Mononuclear cell (primary cell): ENCODE measurements at regions not wholly inside any gene's neighbourhood (a gene's known extent, or its start where the extent isn't known, plus 50 kb on each side); places are given as distances from the start of the nearest gene placed in this dataset.
"Not testable (repeated sequence)": the region's sequence is repeated elsewhere in the genome, so short reads cannot be mapped to it uniquely, and the experiment has no call there.

ENCODE experiments used
- H3K27me3 ChIP-seq: 2 replicates; pipeline ENCODE4 v1.6.0; 2011; ENCODE audit warnings: low read length, control low read depth; ENCODE audit not compliant: insufficient read depth
- H3K4me1 ChIP-seq: 2 replicates; pipeline ENCODE4 v1.5.1; 2011; ENCODE audit warnings: mild to moderate bottlenecking, low read length, control low read depth; ENCODE audit not compliant: insufficient read depth
- H3K4me3 ChIP-seq: 2 replicates; pipeline ENCODE4 v1.5.1; 2011; ENCODE audit warnings: mild to moderate bottlenecking, low read length, moderate library complexity
- H3K9me3 ChIP-seq: 2 replicates; pipeline ENCODE4 v1.5.1; 2011; ENCODE audit warnings: low read depth, mild to moderate bottlenecking, control low read depth, low read length

DNA sequence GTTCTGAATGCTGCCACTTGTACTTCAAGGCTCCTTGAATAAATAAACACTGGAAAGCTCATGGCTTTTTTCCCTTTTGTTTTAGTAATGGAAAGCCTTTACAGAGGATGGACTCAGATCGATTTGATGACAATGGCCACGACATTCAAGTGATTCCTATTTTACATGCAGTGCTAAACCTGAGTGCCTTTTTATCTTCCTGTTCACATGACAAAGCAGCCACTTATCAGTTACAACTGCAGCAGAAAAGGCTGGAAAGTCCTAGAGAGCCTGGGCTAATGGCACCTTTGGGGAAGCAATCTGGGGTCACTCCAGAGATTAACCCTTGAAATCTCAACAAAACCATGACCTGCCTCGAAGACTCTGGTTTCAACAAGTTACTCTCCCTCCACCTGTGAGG lies 249.0 kb upstream of the AUTS2 start:
- no peak overlapping the region for H3K4me3 ChIP-seq
- H3K4me1 ChIP-seq: no peaks in the 10 kb centered on the region
- no peaks in the 10 kb centered on the region for H3K9me3 ChIP-seq
- no peaks in the 10 kb centered on the region for H3K27me3 ChIP-seq

GRCh38 chr7:69358163-69358821 lies 240.0 kb upstream of the AUTS2 start:
- H3K4me1 ChIP-seq: no peaks in the 10 kb centered on the region
- H3K4me3 ChIP-seq: no peak overlapping the region
- H3K27me3 ChIP-seq: no peaks in the 10 kb centered on the region
- H3K9me3 ChIP-seq: no peaks in the 10 kb centered on the region

GRCh38 chr7:69359003-69359700 lies 239.1 kb upstream of the AUTS2 start:
- Histone ChIP-seq H3K4me1 (no peaks in the 10 kb centered on the region), H3K9me3 (no peaks in the 10 kb centered on the region), H3K27me3 (no peaks in the 10 kb centered on the region), H3K4me3 (no peak overlapping the region)

- Histone ChIP-seq H3K4me3 (no peak overlapping the region), H3K4me1 (no peaks in the 10 kb centered on the region), H3K9me3 (no peaks in the 10 kb centered on the region), H3K27me3 (no peaks in the 10 kb centered on the region)
These were observed 237.4 kb upstream of the AUTS2 start for GRCh38 chr7:69360913-69361312.

GRCh38 chr7:69363136-69363535 lies 235.1 kb upstream of the AUTS2 start:
- Histone ChIP-seq H3K9me3 (no peaks in the 10 kb centered on the region), H3K27me3 (no peaks in the 10 kb centered on the region), H3K4me1 (no peaks in the 10 kb centered on the region), H3K4me3 (no peak overlapping the region)

- Histone ChIP-seq H3K4me3 (no peak overlapping the region), H3K9me3 (no peaks in the 10 kb centered on the region), H3K27me3 (no peaks in the 10 kb centered on the region), H3K4me1 (no peaks in the 10 kb centered on the region)
These were observed 233.2 kb upstream of the AUTS2 start for GRCh38 chr7:69364813-69365643.

GRCh38 chr7:69365651-69366192 lies 232.6 kb upstream of the AUTS2 start:
- Histone ChIP-seq H3K9me3 (no peaks in the 10 kb centered on the region), H3K4me3 (no peak overlapping the region), H3K27me3 (no peaks in the 10 kb centered on the region), H3K4me1 (no peaks in the 10 kb centered on the region)

- no peaks in the 10 kb centered on the region for H3K4me1 ChIP-seq
- H3K4me3 ChIP-seq: no peak overlapping the region
- no peaks in the 10 kb centered on the region for H3K27me3 ChIP-seq
- H3K9me3 ChIP-seq: no peaks in the 10 kb centered on the region
These were observed 230.5 kb upstream of the AUTS2 start for GRCh38 chr7:69367780-69368179.

GRCh38 chr7:69373171-69374043 lies 224.9 kb upstream of the AUTS2 start:
- Histone ChIP-seq H3K27me3 (no peaks in the 10 kb centered on the region), H3K4me1 (peaks cover 5% of the 10 kb centered on the region), H3K4me3 (no peak overlapping the region), H3K9me3 (no peaks in the 10 kb centered on the region)

GRCh38 chr7:69374044-69374425 lies 224.2 kb upstream of the AUTS2 start:
- Histone ChIP-seq H3K9me3 (no peaks in the 10 kb centered on the region), H3K27me3 (no peaks in the 10 kb centered on the region), H3K4me3 (no peak overlapping the region), H3K4me1 (peaks cover 5% of the 10 kb centered on the region)

DNA sequence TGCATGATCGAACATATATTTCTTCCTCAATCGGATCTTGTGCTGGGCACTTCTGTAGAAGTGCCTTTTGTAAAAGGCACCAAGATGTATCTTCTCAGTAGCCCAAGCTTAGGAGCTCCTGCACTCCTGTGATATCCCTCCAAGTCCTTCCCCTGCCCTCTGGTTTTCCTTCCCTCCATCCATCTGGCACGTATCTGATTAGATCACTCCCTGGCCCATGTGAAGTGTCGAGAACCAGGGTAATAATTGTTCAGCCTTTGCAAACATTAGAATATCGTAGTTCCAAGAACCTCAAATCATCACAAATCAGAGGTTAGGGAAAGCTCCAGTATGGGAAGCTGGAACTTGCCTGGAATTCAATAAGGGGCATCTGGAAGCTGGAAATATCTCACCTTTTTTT lies 221.1 kb upstream of the AUTS2 start:
- Histone ChIP-seq H3K9me3 (no peaks in the 10 kb centered on the region), H3K4me1 (peaks cover 5% of the 10 kb centered on the region), H3K27me3 (no peaks in the 10 kb centered on the region), H3K4me3 (no peak overlapping the region)

DNA sequence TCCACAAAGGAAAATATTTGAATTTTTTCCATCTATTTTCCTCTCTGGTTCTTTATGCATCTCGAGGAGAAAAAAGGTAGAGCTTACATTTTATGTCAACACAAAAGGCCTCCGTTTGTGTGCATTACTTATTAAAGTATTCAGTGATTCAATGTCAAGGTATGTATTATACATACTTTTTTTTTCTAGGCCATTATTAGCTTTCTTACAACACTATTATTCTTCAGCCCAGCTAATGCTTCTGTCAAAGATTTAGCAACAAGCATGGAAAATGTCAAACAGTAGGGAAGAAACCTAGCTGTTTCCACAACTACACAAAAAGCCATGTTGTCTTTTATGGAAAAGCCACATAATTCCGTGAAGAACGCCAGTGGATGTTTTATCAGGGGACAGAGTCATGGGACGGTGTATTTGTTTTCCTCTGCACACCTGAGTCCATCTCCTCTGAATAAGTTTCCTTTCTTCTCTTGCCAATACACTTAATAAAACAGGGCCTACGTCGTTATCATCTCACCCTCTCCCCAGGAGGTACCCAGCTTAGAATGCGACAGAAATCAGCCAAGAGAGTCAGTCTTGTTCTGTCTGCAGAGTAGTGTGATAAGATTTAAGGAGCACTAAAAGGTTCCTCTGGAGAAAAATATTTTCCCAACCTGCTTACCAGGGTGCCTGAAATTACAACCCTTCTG lies 209.7 kb upstream of the AUTS2 start:
- Histone ChIP-seq H3K4me1 (no peaks in the 10 kb centered on the region), H3K4me3 (no peak overlapping the region), H3K27me3 (no peaks in the 10 kb centered on the region), H3K9me3 (no peaks in the 10 kb centered on the region)

DNA sequence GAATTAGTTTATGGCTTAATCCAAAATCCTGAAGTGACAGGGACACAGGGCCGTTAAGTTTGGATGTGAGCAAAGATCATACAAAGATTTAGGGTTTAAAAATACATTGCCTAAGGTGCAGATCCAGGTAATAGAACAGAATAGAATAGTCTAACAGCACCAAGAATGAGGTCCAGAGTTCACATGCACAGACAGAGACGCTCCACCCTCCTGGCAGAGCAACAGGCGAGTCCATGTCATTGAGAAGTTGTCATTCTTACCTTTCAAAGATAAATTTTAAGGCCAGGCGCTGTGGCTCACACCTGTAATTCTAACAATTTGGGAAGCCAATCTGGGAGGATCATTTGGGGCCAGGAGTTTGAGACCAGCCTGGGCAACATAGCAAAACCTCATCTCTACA lies 209.1 kb upstream of the AUTS2 start:
- H3K9me3 ChIP-seq: no peaks in the 10 kb centered on the region
- H3K4me1 ChIP-seq: no peaks in the 10 kb centered on the region
- no peaks in the 10 kb centered on the region for H3K27me3 ChIP-seq
- H3K4me3 ChIP-seq: no peak overlapping the region

DNA sequence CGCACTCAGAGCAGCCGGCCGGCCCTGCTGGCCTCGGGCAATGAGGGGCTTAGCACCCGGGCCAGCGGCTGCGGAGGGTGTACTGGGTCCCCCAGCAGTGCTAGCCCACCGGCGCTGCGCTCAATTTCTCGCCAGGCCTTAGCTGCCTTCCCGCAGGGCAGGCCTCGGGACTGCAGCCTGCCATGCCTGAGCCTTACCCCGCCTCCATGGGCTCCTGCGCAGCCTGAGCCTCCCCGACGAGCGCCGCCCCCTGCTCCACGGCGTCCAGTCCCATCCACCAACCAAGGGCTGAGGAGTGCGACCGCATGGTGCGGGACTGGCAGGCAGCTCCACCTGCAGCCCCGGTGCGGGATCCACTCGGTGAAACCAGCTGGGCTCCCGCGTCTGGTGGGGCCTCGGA lies 204.4 kb upstream of the AUTS2 start:
- H3K27me3 ChIP-seq, H3K9me3 ChIP-seq, H3K4me1 ChIP-seq, H3K4me3 ChIP-seq: not testable (repeated sequence)
